Esophagus squamous epithelium (tissue), 5 donors: ENCODE measurements at regions not wholly inside any gene's neighbourhood (a gene's known extent, or its start where the extent isn't known, plus 50 kb on each side); places are given as distances from the start of the nearest gene placed in this dataset.

Experiments used
- DNase-seq: peaks from one replicate; lab custom pipeline; 2025; lab: John Stamatoyannopoulos, UW
- H3K27ac ChIP-seq, 4 donors: fragments of 200-600 bp; sonication (generic); one replicate each; pipeline ENCODE4 v1.5.1; 2016 to 2019; ENCODE audit warnings: mild to moderate bottlenecking in 1 of 4
- H3K27me3 ChIP-seq, 4 donors: fragments of 200-600 bp; sonication (generic); 1 replicate in 3 of 4; 2 replicates in 1 of 4; pipeline versions ENCODE4 v1.5.1 to v1.6.0; 2017 to 2021; ENCODE audit warnings: antibody characterized with exemption in 1 of 4
- H3K36me3 ChIP-seq, 3 donors: fragments of 200-600 bp; sonication (generic); one replicate each; pipeline ENCODE4 v1.5.1; 2016 to 2019
- H3K4me1 ChIP-seq, 3 donors: fragments of 200-600 bp; sonication (generic); one replicate each; pipeline ENCODE4 v1.5.1; 2017 to 2019
- H3K4me3 ChIP-seq, 4 donors: fragments of 200-600 bp; sonication (generic); 1 replicate in 3 of 4; 2 replicates in 1 of 4; pipeline ENCODE4 v1.5.1; 2016 to 2019; ENCODE audit warnings: mild to moderate bottlenecking in 2 of 4, moderate library complexity in 1 of 4
- H3K9me3 ChIP-seq, 3 donors: fragments of 200-600 bp; sonication (generic); one replicate each; pipeline ENCODE4 v1.5.1; 2016 to 2019
- CTCF ChIP-seq, 6 experiments: fragments of 450-650 bp in 4 of 6; fragments of 200-600 bp in 2 of 6; sonication (generic) in 2 of 6; IDR thresholded peaks; one replicate each; pipeline ENCODE4 v1.5.1; 2016 to 2019; ENCODE audit warnings: antibody characterized with exemption in 6 of 6, mild to moderate bottlenecking in 4 of 6, moderate library complexity in 4 of 6
- POLR2A ChIP-seq, 4 donors: fragments of 450-650 bp; IDR thresholded peaks; one replicate each; pipeline ENCODE4 v1.6.1; 2017; ENCODE audit warnings: antibody characterized with exemption in 4 of 4, mild to moderate bottlenecking in 4 of 4, moderate library complexity in 3 of 4
- WGBS, 2 donors: methylation state at CpG; one replicate each; pipeline ENCODE4 v1.1.5; 2018; 5-methylcytosine and 5-hydroxymethylcytosine counted together
- intact Hi-C: fragments of 100-400 bp; cut with DNase I; formaldehyde crosslinking; loops from one replicate; pipeline ENCODE4 v1.15.0; 2022
- donor health status: DM: yes; HTN: yes; CAD: no.

- intact Hi-C loops, result no loop called here
- no peak overlapping the region for H3K27ac ChIP-seq
- H3K4me3 ChIP-seq, result no peak overlapping the region
- peaks cover 0 to 42% (median 0%) of the 10 kb centered on the region in 4 donors for H3K27me3 ChIP-seq
- TF ChIP-seq CTCF (IDR thresholded peaks at IDR 0.05) (no peak), POLR2A (IDR thresholded peaks at IDR 0.05) (no peak)
- whole genome bisulfite sequencing, 2 donors, result 94 to 100% methylated on average over 2 of the region's 2 CpGs
- DNase-seq, result no peak
- no peaks in the 10 kb centered on the region for H3K36me3 ChIP-seq
- H3K4me1 ChIP-seq, result peaks cover 0 to 20% (median 8%) of the 10 kb centered on the region in 3 donors
- H3K9me3 ChIP-seq, result no peaks in the 10 kb centered on the region
Measured at GRCh38 chr16:86013867-86014266, 114.9 kb downstream of the IRF8 start.

GRCh38 chr16:86015606-86016005 is 116.6 kb downstream of the IRF8 start:
- peaks cover 0 to 7% (median 6%) of the 10 kb centered on the region in 3 donors for H3K9me3 ChIP-seq
- TF ChIP-seq CTCF (IDR thresholded peaks at IDR 0.05) (no peak), POLR2A (IDR thresholded peaks at IDR 0.05) (no peak)
- WGBS, 2 donors, result 65 to 66% methylated on average over 3 to 4 of the region's 6 CpGs
- H3K4me3 ChIP-seq, result no peak overlapping the region
- H3K36me3 ChIP-seq, result no peaks in the 10 kb centered on the region
- DNase-seq, result no peak
- peaks cover 0 to 23% (median 8%) of the 10 kb centered on the region in 3 donors for H3K4me1 ChIP-seq
- intact Hi-C loops, result loop anchor here (5.0 kb wide), 1 partner anchor 193 kb away; no protein-coding TSS in a partner anchor
- H3K27ac ChIP-seq, result no peak overlapping the region
- peaks cover 0 to 54% (median 0%) of the 10 kb centered on the region in 4 donors for H3K27me3 ChIP-seq

- TF ChIP-seq POLR2A (IDR thresholded peaks at IDR 0.05) (no peak), CTCF (IDR thresholded peaks at IDR 0.05) (peak; percentile 58 to 75 (median 64))
- intact Hi-C loops, result loop anchor here (5.0 kb wide), 1 partner anchor 194 kb away; no protein-coding TSS in a partner anchor
- WGBS, 2 donors, result 29 to 49% methylated on average over 6 to 11 of the region's 13 CpGs
- no peak for DNase-seq
- Histone ChIP-seq H3K27ac (no peak overlapping the region), H3K27me3 (peaks cover 0 to 52% (median 0%) of the 10 kb centered on the region in 4 donors), H3K4me3 (no peak overlapping the region), H3K4me1 (peaks cover 0 to 23% (median 8%) of the 10 kb centered on the region in 3 donors), H3K36me3 (no peaks in the 10 kb centered on the region), H3K9me3 (peaks cover 0 to 7% (median 6%) of the 10 kb centered on the region in 3 donors)
Measured at GRCh38 chr16:86016201-86016965, 117.4 kb downstream of the IRF8 start.

GRCh38 chr16:86018071-86018470 is 119.1 kb downstream of the IRF8 start:
- Histone ChIP-seq H3K36me3 (no peaks in the 10 kb centered on the region), H3K9me3 (peaks cover 0 to 8% (median 7%) of the 10 kb centered on the region in 3 donors), H3K4me1 (peaks cover 0 to 23% (median 8%) of the 10 kb centered on the region in 3 donors), H3K4me3 (no peak overlapping the region), H3K27ac (peak overlapping the region in 2 of 4 donors; percentile 44), H3K27me3 (peaks cover 0 to 63% (median 0%) of the 10 kb centered on the region in 4 donors)
- TF ChIP-seq POLR2A (IDR thresholded peaks at IDR 0.05), result no peak
- no peak for TF ChIP-seq CTCF (IDR thresholded peaks at IDR 0.05)
- DNase-seq, result no peak
- WGBS, 2 donors, result 5 to 13% methylated on average over 2 of the region's 2 CpGs
- intact Hi-C loops, result loop anchor here (5.0 kb wide), 1 partner anchor 196 kb away; no protein-coding TSS in a partner anchor

- intact Hi-C loops, result loop anchor here (5.0 kb wide), 1 partner anchor 196 kb away; no protein-coding TSS in a partner anchor
- 7 to 11% methylated on average over 5 to 6 of the region's 7 CpGs for WGBS, 2 donors
- Histone ChIP-seq H3K36me3 (no peaks in the 10 kb centered on the region), H3K9me3 (peaks cover 0 to 12% (median 10%) of the 10 kb centered on the region in 3 donors), H3K27ac (peak overlapping the region in 3 of 4 donors; percentile 49 to 57 (median 54)), H3K4me1 (peaks cover 0 to 23% (median 8%) of the 10 kb centered on the region in 3 donors), H3K4me3 (no peak overlapping the region), H3K27me3 (peaks cover 0 to 65% (median 0%) of the 10 kb centered on the region in 4 donors)
- TF ChIP-seq CTCF (IDR thresholded peaks at IDR 0.05), result no peak
- no peak for TF ChIP-seq POLR2A (IDR thresholded peaks at IDR 0.05)
- DNase-seq, result no peak
Measured at GRCh38 chr16:86018487-86018886, 119.5 kb downstream of the IRF8 start.
